ENCODE measurements at regions not wholly inside any gene's neighbourhood (a gene's known extent, or its start where the extent isn't known, plus 50 kb on each side); places are given as distances from the start of the nearest gene placed in this dataset.
"Not testable (repeated sequence)": the region's sequence is repeated elsewhere in the genome, so short reads cannot be mapped to it uniquely, and the experiment has no call there.

GRCh38 chr2:225779829-225780228 lies 380.3 kb downstream of the NYAP2 start:
- no peak for DNase-seq

DNA sequence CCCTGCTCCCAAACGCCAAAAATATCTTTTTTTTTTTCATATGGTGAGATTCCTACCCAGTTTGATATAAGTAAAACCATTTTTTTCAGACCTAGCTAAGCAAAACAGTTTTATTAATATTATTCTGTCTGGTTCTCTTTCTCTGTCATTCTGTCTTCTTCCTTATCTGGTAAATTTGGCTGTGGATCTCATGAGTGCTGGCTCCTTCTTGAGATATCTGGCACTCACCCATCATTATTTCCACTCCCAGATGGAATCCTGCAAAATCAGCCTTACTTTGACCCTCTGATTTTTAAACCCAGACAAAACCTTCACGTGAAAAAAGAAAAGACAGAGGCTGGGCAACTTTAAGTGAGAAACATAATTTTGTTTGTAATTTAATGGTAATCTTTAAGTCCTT lies 373.6 kb downstream of the NYAP2 start:
- DNase-seq: no peak

GRCh38 chr2:225771701-225772100 lies 372.2 kb downstream of the NYAP2 start:
- DNase-seq: no peak

DNA sequence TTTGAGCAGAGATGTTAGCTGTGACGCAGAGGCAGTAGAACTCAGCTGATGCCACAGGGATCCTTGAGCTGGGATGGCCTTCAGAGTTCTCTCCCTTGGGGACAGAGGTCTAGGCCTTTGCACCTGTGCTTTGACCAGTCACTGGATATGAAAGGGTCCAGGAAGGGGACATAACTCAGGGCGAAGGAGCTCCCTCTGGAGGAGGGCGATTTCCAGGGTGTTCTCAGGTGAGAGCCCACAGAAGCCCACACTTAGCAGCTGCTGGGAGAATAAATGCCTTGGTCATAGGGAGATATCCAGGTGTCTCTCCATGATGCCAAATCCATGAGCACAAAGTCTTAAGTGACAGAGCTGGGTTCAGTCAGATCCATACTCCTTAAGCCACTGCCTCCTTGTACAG lies 369.2 kb downstream of the NYAP2 start:
- no peak for DNase-seq

DNA sequence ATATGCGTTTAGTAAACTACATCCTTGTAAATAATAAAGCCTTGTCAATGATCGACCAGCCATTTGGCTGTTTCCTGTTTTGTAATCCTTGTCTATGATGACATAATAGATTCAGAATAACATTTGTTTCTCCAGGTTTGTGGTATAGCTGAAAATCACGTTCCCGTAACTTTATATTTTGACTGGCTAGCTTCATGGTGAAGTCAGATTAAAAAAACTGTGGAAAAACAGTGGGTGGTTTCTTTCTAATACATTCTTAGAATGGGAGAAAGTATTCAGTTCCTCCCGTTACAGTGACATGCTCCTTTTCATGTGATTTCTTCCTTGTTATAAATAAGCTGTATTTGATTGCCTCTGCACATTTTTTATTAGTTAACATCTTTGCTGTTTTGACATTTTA lies 366.9 kb downstream of the NYAP2 start:
- DNase-seq: no peak

DNA sequence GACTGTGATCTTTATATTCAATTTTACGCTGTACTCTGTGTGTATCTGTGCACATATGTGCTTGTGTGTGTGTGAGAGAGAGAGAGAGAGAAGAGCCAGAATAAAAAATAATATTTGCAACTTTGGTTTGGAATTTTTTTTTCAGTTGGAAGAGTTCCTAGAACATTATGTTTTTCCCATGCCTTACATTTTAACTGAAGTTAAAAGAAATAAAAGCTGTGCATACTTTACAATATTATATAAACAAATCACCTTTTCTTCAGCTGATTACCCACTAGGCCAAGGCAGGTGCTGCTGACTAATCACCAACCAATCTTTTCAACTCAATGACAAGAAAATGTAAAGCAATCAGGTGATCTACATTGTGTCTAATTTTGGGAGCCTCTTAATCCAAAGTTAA lies 366.3 kb downstream of the NYAP2 start:
- no peak for DNase-seq

DNA sequence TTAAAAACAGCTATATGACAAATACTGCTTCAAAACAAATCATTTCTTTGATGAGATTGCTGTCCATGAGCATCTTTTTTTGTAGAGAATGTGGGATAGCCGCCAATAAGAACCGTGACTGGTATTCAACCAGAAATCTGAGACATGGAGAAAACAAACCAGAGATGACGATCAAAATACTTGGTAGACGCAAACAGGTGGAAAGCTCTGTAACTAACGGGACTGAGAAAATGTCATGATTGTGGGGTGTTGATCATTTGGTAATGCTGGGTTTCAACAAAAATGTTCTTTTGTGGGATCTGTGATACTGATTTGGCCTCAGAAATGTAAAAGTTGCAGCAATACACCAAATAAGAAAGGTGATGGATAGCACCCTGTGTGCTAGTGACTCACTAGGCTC lies 364.8 kb downstream of the NYAP2 start:
- no peak for DNase-seq

DNA sequence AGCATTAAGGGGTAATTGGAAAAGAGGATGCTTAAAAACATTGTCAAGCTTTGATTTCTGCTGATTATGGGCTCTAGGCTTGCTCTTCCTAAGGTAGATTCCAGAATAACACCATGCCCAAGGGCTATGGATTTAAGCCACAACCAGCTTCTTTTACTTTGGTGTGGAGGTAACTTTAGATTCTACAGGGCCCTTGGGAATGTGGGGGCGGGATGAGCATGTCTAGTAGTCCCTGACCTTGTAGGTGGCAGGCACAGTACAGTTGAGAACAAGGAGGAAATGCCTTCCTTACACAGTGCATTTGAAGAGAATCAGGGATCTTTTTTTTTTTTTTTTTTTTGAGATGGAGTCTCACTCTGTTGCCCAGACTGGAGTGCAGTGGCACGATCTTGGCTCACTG lies 364.2 kb downstream of the NYAP2 start:
- DNase-seq: no peak

DNA sequence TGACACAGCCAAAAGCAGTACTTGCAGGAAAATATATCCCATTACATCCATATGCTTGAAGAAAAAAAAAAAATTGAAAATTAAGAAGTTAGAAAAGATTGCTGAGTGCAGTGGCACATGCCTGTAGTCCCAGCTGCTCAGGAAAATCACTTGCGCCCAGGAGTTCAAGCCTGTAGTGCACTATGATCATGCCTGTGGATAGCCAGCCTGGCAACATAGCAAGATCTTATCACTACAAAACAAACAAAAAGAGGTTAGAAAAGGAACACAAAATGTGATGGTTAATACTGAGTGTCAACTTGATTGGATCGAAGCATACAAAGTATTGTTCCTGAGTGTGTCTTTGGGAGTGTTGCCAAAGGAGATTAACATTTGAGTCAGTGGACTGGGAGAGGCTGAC lies 361.9 kb downstream of the NYAP2 start:
- DNase-seq: no peak

GRCh38 chr2:225757248-225757647 lies 357.7 kb downstream of the NYAP2 start:
- DNase-seq: no peak

GRCh38 chr2:225756198-225756597 lies 356.7 kb downstream of the NYAP2 start:
- no peak for DNase-seq

DNA sequence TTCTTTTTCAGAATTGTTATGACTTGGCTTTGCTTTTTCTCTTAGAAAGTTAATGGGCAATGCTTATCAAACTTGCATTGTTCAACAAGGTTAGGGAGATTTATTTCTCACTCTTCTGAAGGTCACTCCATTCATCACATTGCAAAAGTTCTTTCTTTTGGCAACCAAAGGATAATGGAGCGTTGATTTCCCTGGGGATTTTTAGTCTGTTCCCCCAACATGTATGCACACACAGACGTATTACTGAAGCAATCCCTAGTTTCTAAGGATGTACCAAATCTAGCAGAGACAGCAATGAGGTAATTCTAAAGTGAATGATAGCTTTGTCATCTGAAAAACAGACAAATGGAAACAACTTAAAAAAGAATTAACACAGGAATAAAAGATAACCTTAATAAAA lies 349.1 kb downstream of the NYAP2 start:
- DNase-seq: no peak

GRCh38 chr2:225743996-225744395 lies 344.5 kb downstream of the NYAP2 start:
- DNase-seq: not testable (repeated sequence)

GRCh38 chr2:225742487-225742886 lies 343.0 kb downstream of the NYAP2 start:
- DNase-seq: no peak

DNA sequence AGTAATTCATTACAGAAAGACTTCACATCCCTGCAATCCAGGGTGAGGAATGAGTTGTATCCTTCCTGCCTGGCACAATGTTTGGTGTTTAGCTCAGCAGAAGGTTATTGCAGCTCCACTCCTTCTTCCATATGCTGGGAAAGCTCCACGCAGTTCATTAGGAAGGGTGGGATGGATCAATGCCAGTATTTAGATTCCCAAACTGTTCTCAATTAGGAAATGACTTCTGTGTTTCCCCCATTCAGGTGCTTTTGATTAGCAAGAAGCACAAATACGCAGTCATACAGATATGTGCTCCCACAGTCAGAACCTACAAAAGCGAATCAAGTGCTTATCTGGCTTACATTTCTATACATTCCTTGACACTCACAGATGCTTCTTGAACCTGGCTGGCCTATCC lies 340.6 kb downstream of the NYAP2 start:
- DNase-seq: no peak

DNA sequence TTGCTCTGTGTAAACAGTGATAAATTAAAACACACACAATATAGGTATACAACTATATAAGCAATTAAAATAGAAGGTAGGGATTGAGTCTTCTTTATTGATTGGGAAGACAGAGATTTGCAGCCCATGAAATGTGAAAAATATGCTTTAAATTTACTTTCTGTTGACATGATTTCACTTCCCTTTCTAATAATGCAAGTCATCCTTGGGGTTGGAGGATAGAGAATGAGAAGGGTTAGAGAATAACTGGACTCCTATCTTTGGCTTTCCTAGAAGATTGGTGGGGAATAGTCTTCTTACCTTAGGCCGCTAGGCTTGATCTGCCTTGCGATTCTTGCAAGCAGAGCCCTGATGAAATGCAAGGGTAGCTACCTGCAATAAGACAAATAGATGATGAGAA lies 339.8 kb downstream of the NYAP2 start:
- no peak for DNase-seq

DNA sequence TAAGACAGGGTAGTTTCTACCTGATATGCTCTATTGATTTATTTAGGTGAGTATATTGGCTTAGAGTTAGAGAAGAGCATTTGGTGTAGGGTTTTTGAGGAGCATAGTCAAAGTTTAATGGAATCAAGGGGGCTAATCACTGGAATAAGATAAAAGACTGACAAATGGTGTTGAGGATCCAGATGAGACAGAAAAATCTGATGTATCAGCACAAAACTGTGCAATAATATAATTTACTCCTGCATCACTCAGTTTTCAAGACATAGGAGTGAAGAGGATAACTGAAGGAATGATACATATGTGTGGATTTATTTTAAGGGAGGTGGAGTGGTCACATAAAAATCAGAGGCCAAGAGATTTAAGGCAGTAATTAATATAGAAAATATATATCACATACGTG lies 339.2 kb downstream of the NYAP2 start:
- DNase-seq: no peak

GRCh38 chr2:225737556-225737955 lies 338.0 kb downstream of the NYAP2 start:
- no peak for DNase-seq

DNA sequence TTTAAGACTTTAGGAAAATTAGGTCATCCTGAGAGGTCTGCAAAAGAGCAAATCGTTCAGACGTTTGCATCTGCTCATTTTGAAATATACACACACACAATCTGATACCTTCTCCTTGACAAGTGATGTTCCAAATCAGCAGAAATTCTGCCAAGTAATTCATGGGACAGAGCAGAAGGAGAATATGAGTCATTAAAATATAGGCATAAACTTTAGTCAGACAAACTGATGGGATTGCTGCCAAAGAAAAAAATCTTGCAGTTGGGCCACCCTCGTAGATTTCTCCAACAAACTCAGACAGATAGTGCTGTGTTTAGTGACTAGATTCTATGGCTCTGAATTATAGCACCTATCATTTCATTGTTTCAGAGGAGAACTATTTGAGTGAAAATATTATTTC lies 336.3 kb downstream of the NYAP2 start:
- DNase-seq: no peak

DNA sequence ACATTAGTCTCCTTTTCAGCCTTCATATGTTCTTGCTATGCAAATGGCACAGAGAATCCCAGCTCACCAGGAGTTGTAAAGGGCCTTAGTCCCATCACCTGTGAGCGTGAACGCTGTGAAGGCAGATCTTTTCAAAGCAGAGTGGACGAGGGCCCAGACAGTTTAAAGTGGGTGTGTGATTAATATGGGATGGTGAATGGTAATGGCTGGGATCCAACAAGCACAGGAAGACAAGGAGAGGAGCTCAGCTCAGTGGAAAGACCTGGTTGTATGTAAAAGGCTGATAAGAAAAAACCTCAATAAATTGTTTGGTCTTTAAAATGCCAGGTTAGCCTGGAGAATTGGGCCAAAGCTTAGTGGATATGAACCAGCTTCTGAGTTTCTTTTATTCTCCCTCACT lies 326.2 kb downstream of the NYAP2 start:
- DNase-seq: no peak
